ENCODE measurements at regions not wholly inside any gene's neighbourhood (a gene's known extent, or its start where the extent isn't known, plus 50 kb on each side); places are given as distances from the start of the nearest gene placed in this dataset.

DNA sequence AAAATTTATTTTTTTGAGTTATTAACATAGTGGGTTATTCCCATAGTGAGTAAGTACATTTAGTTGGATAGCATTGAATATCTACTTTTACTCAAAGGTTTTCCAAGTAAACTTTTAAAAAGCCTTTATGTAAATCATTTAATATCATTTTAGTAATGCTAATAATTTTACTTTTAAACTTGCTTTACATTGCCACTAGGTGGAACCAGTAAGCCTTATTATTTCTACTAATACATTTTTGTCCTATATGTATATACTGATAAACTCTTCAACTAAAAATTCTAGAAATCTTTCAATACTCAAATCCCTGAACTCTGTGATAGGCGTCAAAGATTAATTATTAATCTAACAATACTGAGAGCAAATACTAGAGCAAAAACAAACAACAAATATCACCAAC, 1709.2 kb upstream of the PCDH20 start:
- Histone ChIP-seq H3K4me1 (ENCODE audit: low read depth) (no peaks in the 10 kb centered on the region), H3K27me3 (no peaks in the 10 kb centered on the region), H3K4me3 (no peak overlapping the region), H3K27ac (no peak overlapping the region), H3K36me3 (no peaks in the 10 kb centered on the region), H3K9me3 (ENCODE audit: low read depth) (no peaks in the 10 kb centered on the region)
- peak; percentile 23 to 49 for DNase-seq (ENCODE audit: low read depth in 1 of 2, low spot score in 1 of 2)
- TF ChIP-seq, protein P1, sequence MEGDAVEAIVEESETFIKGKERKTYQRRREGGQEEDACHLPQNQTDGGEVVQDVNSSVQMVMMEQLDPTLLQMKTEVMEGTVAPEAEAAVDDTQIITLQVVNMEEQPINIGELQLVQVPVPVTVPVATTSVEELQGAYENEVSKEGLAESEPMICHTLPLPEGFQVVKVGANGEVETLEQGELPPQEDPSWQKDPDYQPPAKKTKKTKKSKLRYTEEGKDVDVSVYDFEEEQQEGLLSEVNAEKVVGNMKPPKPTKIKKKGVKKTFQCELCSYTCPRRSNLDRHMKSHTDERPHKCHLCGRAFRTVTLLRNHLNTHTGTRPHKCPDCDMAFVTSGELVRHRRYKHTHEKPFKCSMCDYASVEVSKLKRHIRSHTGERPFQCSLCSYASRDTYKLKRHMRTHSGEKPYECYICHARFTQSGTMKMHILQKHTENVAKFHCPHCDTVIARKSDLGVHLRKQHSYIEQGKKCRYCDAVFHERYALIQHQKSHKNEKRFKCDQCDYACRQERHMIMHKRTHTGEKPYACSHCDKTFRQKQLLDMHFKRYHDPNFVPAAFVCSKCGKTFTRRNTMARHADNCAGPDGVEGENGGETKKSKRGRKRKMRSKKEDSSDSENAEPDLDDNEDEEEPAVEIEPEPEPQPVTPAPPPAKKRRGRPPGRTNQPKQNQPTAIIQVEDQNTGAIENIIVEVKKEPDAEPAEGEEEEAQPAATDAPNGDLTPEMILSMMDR (IDR thresholded peaks at IDR 0.05; ENCODE audit: low read depth, low read length), result peak; percentile 42

DNA sequence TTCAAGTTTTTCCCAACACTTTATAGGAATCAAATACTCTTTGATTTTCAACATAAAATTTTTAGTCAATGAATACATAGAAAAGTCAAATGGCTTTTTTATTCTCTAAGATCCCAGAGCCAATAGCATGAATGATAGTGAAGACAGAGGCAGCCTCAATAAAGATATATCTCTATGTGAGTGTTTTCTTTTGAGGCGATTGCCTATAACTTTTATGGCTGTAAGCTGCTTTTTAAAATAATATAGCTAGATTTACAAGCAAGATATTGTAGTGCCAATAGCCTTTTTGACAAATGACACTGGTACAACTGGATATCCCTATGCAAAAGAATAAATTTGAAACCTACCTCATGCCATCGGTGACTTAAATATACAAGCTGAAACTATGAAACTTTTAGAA, 1705.2 kb upstream of the PCDH20 start:
- DNase-seq (ENCODE audit: low read depth in 1 of 2, low spot score in 1 of 2), result no peak
- Histone ChIP-seq H3K27me3 (no peaks in the 10 kb centered on the region), H3K9me3 (ENCODE audit: low read depth) (no peaks in the 10 kb centered on the region), H3K4me3 (no peak overlapping the region), H3K36me3 (no peaks in the 10 kb centered on the region), H3K27ac (no peak overlapping the region), H3K4me1 (ENCODE audit: low read depth) (no peaks in the 10 kb centered on the region)
- TF ChIP-seq, protein P1 (IDR thresholded peaks at IDR 0.05; ENCODE audit: low read depth, low read length), result no peak

DNA sequence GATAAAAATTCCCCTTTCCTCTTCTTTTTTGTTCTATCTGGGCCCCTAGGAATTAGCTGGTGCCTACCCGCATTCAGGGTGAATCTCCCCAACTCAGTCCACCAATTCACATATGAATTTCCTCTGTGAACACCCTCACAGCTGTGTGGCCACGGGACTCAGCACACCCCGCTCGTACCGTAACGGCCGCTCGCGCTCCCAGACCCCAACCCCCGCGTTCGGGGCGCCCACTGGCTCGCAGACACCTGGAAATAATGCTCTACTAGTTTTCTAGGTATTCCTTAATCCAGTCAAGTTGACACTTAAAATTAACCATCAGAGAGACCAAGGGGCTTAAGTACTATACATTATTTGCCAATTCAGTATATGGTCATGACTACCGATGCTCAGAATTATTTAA, 1702.1 kb upstream of the PCDH20 start:
- Histone ChIP-seq H3K9me3 (ENCODE audit: low read depth) (no peaks in the 10 kb centered on the region), H3K36me3 (no peaks in the 10 kb centered on the region), H3K4me1 (ENCODE audit: low read depth) (no peaks in the 10 kb centered on the region), H3K27ac (no peak overlapping the region), H3K4me3 (no peak overlapping the region), H3K27me3 (no peaks in the 10 kb centered on the region)
- TF ChIP-seq, protein P1 (IDR thresholded peaks at IDR 0.05; ENCODE audit: low read depth, low read length), result no peak
- DNase-seq (ENCODE audit: low read depth in 1 of 2, low spot score in 1 of 2), result no peak

DNA sequence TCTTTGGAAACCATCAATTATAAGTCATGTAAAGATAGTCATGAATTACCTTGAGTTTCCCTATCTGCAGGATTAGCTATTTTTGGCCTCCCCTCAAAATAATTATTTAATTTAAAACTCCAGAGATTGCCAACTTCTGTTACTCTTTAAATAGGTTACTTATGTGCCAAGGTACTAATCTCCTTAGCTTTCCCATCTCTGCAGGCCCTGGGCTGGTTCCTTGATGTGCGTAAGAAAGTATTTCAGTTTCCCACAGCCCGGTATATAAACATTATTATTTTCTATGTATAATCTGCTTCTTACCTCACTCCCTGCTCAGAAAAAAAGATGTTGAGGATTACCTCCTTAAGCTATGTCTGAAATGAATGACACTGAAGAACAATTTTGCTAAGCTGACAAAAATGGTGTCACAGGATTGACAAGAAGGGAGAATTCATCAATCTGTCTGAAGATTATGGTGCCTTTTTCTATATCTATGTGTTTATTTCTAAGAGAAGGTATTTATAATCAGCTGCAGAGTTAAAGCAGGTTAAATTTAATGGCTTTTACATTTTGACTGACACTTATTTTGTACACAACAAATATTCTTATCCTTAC, 1697.2 kb upstream of the PCDH20 start:
- no peak overlapping the region for H3K4me3 ChIP-seq
- H3K36me3 ChIP-seq, result no peaks in the 10 kb centered on the region
- H3K9me3 ChIP-seq (ENCODE audit: low read depth), result no peaks in the 10 kb centered on the region
- no peaks in the 10 kb centered on the region for H3K4me1 ChIP-seq (ENCODE audit: low read depth)
- no peak overlapping the region for H3K27ac ChIP-seq
- DNase-seq (ENCODE audit: low read depth in 1 of 2, low spot score in 1 of 2), result no peak
- no peaks in the 10 kb centered on the region for H3K27me3 ChIP-seq
- TF ChIP-seq, protein P1 (IDR thresholded peaks at IDR 0.05; ENCODE audit: low read depth, low read length), result no peak

DNA sequence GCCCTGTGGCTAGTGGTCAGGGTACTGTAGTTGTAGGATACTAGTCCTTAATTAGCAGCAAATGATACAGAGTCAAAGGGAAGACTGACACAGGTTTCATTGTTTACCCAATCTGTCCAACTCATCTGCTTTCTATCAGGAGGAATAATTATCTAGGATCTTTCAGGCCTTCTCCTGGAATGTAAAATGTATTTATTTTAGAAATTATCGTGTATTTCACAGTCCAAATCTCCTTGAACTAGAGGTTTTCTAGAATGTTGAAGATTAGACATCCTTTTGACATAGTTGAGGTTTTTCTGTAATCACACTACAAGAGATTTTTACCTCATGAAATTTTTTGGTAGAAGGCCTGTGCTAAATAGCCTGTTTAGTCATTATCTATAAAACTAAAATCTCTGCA, 1694.8 kb upstream of the PCDH20 start:
- TF ChIP-seq, protein P1 (IDR thresholded peaks at IDR 0.05; ENCODE audit: low read depth, low read length), result no peak
- H3K9me3 ChIP-seq (ENCODE audit: low read depth), result no peaks in the 10 kb centered on the region
- H3K4me1 ChIP-seq (ENCODE audit: low read depth), result no peaks in the 10 kb centered on the region
- no peak overlapping the region for H3K4me3 ChIP-seq
- DNase-seq (ENCODE audit: low read depth in 1 of 2, low spot score in 1 of 2), result no peak
- H3K27ac ChIP-seq, result no peak overlapping the region
- H3K27me3 ChIP-seq, result no peaks in the 10 kb centered on the region
- no peaks in the 10 kb centered on the region for H3K36me3 ChIP-seq
